AG09319 (cell line): ENCODE measurements at regions not wholly inside any gene's neighbourhood (a gene's known extent, or its start where the extent isn't known, plus 50 kb on each side); places are given as distances from the start of the nearest gene placed in this dataset.
"Not testable (repeated sequence)": the region's sequence is repeated elsewhere in the genome, so short reads cannot be mapped to it uniquely, and the experiment has no call there.

Experiments
- DNase-seq: peaks from one replicate; pipeline ENCODE4 v3.0.0-alpha.2; 2010; ENCODE audit warnings: low read depth; ENCODE audit errors: extremely low read depth
- CTCF ChIP-seq: IDR thresholded peaks from 2 replicates; pipeline ENCODE4 v1.5.1; 2011; ENCODE audit warnings: low read depth, mild to moderate bottlenecking, inconsistent platforms, low read length, moderate library complexity

- no peak for TF ChIP-seq CTCF
- no peak for DNase-seq
These were observed 183.1 kb upstream of the GIMD1 start for GRCh38 chr4:106551724-106552123.

- no peak for DNase-seq
- TF ChIP-seq CTCF = no peak
These were observed 180.0 kb upstream of the GIMD1 start for GRCh38 chr4:106548446-106549044.

GRCh38 chr4:106546370-106546769, 177.8 kb upstream of the GIMD1 start:
- DNase-seq = no peak
- no peak for TF ChIP-seq CTCF

GRCh38 chr4:106542609-106543008, 174.0 kb upstream of the GIMD1 start:
- not testable (repeated sequence) for DNase-seq

GRCh38 chr4:106541253-106541652, 172.7 kb upstream of the GIMD1 start:
- TF ChIP-seq CTCF = no peak
- DNase-seq = no peak

GRCh38 chr4:106530821-106531220, 162.2 kb upstream of the GIMD1 start:
- DNase-seq = no peak
- TF ChIP-seq CTCF = no peak

- no peak for TF ChIP-seq CTCF
These were observed 161.4 kb upstream of the GIMD1 start for GRCh38 chr4:106530024-106530361.

GRCh38 chr4:106529348-106530023, 160.9 kb upstream of the GIMD1 start:
- no peak for DNase-seq
- no peak for TF ChIP-seq CTCF

More at GRCh38 chr4:106530024-106530361, 161.4 kb upstream of the GIMD1 start:
- no peak for DNase-seq
